ENCODE measurements at regions not wholly inside any gene's neighbourhood (a gene's known extent, or its start where the extent isn't known, plus 50 kb on each side); places are given as distances from the start of the nearest gene placed in this dataset.

DNA sequence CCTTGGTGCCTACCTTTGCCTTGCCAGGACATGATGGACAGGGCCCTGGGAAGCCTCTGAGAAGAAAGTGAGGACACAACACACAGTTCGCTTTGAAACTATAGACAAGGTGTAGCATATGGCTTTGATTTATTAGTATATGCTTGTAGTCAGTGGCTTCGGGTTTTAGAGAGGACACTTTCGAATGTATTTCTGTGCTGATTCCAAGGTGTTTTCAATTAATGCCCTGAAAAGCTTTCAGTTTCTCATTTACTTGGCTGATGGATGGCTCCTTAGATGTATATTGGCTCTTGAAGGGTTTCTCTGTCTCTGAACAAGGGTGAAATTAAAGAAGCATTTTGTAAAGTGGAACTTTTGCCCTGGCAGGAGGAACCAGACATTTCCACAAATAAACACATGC lies 106.9 kb downstream of the POSTN start:
- H3K27me3 ChIP-seq (ENCODE audit: control insufficient read depth, insufficient read depth, low read length), result no peaks in the 10 kb centered on the region
- H3K9me3 ChIP-seq (ENCODE audit: control insufficient read depth, insufficient read depth, low read length), result no peaks in the 10 kb centered on the region
- POLR2A ChIA-PET, result no interaction called here
- TF ChIP-seq, protein P1, sequence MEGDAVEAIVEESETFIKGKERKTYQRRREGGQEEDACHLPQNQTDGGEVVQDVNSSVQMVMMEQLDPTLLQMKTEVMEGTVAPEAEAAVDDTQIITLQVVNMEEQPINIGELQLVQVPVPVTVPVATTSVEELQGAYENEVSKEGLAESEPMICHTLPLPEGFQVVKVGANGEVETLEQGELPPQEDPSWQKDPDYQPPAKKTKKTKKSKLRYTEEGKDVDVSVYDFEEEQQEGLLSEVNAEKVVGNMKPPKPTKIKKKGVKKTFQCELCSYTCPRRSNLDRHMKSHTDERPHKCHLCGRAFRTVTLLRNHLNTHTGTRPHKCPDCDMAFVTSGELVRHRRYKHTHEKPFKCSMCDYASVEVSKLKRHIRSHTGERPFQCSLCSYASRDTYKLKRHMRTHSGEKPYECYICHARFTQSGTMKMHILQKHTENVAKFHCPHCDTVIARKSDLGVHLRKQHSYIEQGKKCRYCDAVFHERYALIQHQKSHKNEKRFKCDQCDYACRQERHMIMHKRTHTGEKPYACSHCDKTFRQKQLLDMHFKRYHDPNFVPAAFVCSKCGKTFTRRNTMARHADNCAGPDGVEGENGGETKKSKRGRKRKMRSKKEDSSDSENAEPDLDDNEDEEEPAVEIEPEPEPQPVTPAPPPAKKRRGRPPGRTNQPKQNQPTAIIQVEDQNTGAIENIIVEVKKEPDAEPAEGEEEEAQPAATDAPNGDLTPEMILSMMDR (IDR thresholded peaks at IDR 0.05; ENCODE audit: low read depth, low read length), result no peak
- no peak overlapping the region for H3K4me3 ChIP-seq (ENCODE audit: low read depth, low read length)
- no peak overlapping the region for H3K27ac ChIP-seq (ENCODE audit: low read depth, low read length)
- no peak for DNase-seq (ENCODE audit: low read depth, low spot score)
- CTCF ChIA-PET, result no interaction called here

DNA sequence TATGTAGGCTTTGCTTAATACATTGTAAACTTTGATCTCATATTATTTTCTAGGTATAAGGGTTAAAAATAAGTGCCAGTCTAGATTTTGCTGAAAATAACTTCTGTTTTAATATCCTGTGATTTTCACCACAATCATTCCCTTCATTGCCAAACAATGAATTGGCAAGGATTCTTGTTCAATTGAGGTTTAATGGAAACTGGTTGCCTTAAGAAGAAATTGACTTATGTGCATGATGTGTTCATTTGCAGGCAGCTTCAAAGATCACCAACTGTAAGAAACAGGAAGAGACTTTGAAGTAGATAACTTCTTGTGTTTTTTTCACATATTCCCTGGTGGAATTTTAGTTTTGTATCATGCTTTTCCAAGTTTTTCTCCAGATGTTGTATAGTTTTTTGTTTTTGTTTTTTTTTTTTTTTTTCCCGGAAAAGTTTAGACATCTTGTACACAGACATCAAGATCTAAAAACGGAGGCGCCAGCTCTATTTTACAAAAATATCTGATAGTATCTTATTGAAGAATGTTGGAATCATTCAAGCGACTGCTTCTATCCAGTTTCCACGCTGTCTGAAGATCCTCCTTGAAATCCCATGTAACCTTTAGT lies 108.3 kb downstream of the POSTN start:
- TF ChIP-seq, protein P1 (IDR thresholded peaks at IDR 0.05; ENCODE audit: low read depth, low read length), result no peak
- DNase-seq (ENCODE audit: low read depth, low spot score), result no peak
- POLR2A ChIA-PET, result no interaction called here
- Histone ChIP-seq H3K4me3 (ENCODE audit: low read depth, low read length) (no peak overlapping the region), H3K27ac (ENCODE audit: low read depth, low read length) (no peak overlapping the region), H3K27me3 (ENCODE audit: control insufficient read depth, insufficient read depth, low read length) (no peaks in the 10 kb centered on the region), H3K9me3 (ENCODE audit: control insufficient read depth, insufficient read depth, low read length) (no peaks in the 10 kb centered on the region)
- CTCF ChIA-PET, result no interaction called here

DNA sequence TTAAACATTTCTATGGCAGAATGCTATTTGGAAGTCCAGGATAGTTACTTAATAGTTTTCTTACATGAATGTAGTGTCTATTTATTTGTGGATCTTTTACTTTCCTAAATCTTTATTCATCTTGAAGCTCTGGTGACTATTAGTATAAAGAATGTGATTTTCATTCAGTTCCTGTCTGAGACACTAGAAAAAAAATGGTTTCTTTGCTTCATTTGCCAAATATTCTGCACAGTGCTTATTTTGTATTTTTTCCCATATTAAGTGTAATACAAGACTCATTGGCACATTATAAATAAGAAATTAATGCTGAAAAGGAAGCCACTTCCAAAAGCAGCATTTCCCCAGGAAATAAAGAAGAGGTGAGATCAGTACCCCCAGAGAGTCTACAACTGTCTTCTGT lies 109.8 kb downstream of the POSTN start:
- Histone ChIP-seq H3K4me3 (ENCODE audit: low read depth, low read length) (no peak overlapping the region), H3K9me3 (ENCODE audit: control insufficient read depth, insufficient read depth, low read length) (no peaks in the 10 kb centered on the region), H3K27me3 (ENCODE audit: control insufficient read depth, insufficient read depth, low read length) (no peaks in the 10 kb centered on the region), H3K27ac (ENCODE audit: low read depth, low read length) (no peak overlapping the region)
- ChIA-PET POLR2A (no interaction called here), CTCF (no interaction called here)
- no peak for DNase-seq (ENCODE audit: low read depth, low spot score)
- TF ChIP-seq, protein P1 (IDR thresholded peaks at IDR 0.05; ENCODE audit: low read depth, low read length), result no peak

DNA sequence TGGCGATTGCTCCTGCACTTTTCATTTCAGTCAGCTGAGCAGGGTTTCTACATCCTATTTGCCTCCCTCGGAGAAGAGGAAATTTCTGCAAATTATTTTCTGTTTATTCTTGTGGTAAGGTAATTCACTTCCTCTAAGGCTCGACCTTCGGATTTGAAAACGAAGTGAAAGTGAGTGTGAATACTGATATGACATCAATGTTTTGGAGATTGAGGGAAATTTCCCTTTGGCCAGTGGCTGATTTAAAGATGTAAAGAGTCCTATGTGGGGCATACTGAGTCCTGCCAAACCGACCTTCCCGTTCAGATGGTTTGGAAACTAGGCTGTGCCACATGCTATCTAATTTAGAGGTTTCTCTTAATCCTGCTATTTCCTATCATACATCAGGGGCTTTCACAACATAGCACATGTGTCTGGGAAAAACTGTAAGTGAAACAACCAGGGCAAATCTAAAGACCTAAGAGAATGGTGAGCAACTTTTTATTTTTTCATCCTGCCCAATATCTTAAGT lies 112.3 kb downstream of the POSTN start:
- Histone ChIP-seq H3K27me3 (ENCODE audit: control insufficient read depth, insufficient read depth, low read length) (no peaks in the 10 kb centered on the region), H3K27ac (ENCODE audit: low read depth, low read length) (no peak overlapping the region), H3K4me3 (ENCODE audit: low read depth, low read length) (no peak overlapping the region), H3K9me3 (ENCODE audit: control insufficient read depth, insufficient read depth, low read length) (no peaks in the 10 kb centered on the region)
- no peak for DNase-seq (ENCODE audit: low read depth, low spot score)
- TF ChIP-seq, protein P1 (IDR thresholded peaks at IDR 0.05; ENCODE audit: low read depth, low read length), result no peak
- ChIA-PET CTCF (interaction anchor here (0.8 kb wide), 1 partner anchor 288 kb away, joined by 3 read pairs; no protein-coding TSS in a partner anchor), POLR2A (no interaction called here)

DNA sequence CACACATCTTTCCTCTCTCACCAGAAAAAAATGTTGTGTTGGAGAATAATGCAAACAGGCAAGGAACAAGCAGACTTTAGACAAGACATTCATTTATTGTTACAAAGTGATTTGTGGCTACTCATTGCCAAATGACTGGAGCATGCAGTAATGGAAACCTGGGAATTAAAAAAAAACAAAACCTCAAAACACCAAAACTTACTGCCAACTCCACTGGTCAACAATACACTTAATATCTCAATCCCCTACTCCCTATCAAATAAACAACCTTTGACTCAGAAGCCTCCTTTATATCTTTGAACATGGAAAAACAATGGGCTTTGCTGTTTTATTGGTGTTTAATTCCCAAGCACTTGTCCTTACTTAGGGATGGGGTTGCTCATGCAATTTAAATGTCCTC lies 112.8 kb downstream of the POSTN start:
- CTCF ChIA-PET, result no interaction called here
- TF ChIP-seq, protein P1 (IDR thresholded peaks at IDR 0.05; ENCODE audit: low read depth, low read length), result no peak
- Histone ChIP-seq H3K27ac (ENCODE audit: low read depth, low read length) (no peak overlapping the region), H3K9me3 (ENCODE audit: control insufficient read depth, insufficient read depth, low read length) (no peaks in the 10 kb centered on the region), H3K27me3 (ENCODE audit: control insufficient read depth, insufficient read depth, low read length) (no peaks in the 10 kb centered on the region), H3K4me3 (ENCODE audit: low read depth, low read length) (no peak overlapping the region)
- no peak for DNase-seq (ENCODE audit: low read depth, low spot score)
- POLR2A ChIA-PET, result no interaction called here
